GM21717 (cell line): ENCODE measurements at regions not wholly inside any gene's neighbourhood (a gene's known extent, or its start where the extent isn't known, plus 50 kb on each side); places are given as distances from the start of the nearest gene placed in this dataset.
A peak's percentile ranks its signal among the peaks of the same experiment; 100 is the strongest.
"Not testable (repeated sequence)": the region's sequence is repeated elsewhere in the genome, so short reads cannot be mapped to it uniquely, and the experiment has no call there.

Experiments used
- ATAC-seq: cut with Tn5 transposase; IDR thresholded peaks from one replicate; pipeline ENCODE4 v1.9.1; 2021; ENCODE audit warnings: mild to moderate bottlenecking, moderate library complexity; ENCODE audit not compliant: unreplicated experiment

DNA sequence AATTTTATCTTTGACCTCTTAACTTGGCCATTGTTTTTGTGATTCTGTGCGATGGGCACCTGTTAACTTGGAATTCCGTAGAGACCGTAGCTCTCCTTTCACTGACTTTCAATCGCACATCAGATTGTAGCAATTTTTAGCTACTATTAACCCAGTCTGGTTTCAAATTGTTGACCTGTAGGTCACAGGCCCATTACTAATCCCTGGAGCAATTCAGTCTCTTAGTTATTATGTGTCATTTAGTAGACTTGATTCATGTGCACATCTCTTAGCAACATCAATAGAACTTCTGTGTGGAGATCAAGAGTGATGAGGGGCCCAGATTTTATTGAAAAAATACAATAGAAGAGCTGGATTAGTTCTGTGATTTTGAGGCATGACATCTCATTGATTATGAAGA is 549.6 kb upstream of the SLC10A2 start:
- no peak for ATAC-seq

DNA sequence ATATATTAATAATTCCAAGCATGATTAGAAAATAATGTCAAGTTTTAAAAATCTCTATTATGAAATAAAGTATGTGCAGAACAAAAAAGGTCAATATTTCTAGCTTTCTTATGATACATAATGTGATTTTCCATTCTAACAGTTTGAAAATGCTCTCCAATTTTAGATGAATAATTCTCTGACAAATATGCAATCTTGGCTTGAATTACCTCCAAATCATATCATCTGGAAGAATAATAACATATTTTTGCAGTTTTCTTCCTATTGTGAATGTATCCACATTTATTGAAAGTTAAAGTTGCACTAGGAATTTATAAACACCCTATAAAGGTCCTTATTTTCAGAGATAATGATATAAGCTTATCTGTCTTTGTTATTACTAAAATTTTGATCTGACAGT is 548.5 kb upstream of the SLC10A2 start:
- ATAC-seq: no peak

DNA sequence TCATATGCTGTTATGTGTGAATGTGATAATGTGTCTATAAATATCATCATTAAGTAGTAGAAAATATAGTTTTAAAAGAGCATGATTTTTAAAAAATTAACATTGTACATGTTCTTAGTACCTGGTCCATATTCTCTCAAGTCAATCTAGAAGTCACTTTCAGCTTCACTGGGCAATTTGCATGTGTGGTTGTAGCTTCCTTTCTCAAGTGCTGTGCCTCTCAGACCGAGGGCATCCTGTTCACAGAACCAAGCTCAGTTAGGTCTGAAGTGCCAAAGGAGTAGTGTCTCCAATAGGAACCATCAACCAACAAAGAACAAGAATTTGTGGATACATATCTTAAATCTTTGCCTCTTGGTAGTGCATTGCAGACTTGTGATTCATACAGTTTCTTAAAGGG is 541.8 kb upstream of the SLC10A2 start:
- ATAC-seq: peak; percentile 72

GRCh38 chr13:103605546-103606326 is 539.5 kb upstream of the SLC10A2 start:
- ATAC-seq: no peak

GRCh38 chr13:103599870-103600269 is 533.7 kb upstream of the SLC10A2 start:
- not testable (repeated sequence) for ATAC-seq

DNA sequence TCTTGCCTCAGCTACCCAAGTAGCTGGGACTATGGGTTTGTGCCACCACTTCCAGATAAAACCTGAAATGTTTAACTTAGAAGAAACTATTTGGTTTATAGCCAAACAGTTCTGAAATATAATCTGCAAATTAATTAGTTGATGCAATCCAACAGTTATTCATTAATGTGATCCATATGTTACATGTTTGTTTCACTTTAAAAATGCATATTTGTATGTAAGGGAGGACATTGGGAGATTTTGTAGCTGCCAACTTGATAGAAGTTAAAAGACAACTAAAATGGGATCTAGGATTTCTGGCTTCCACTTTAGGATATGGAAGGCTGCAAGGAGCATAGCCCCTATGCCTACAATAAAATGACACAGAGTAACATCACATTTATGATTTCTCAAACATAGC is 532.5 kb upstream of the SLC10A2 start:
- no peak for ATAC-seq

- ATAC-seq: no peak
Observed at GRCh38 chr13:103573446-103573845, 507.2 kb upstream of the SLC10A2 start.

GRCh38 chr13:103568314-103568713 is 502.1 kb upstream of the SLC10A2 start:
- no peak for ATAC-seq

GRCh38 chr13:103557878-103558277 is 491.7 kb upstream of the SLC10A2 start:
- no peak for ATAC-seq

DNA sequence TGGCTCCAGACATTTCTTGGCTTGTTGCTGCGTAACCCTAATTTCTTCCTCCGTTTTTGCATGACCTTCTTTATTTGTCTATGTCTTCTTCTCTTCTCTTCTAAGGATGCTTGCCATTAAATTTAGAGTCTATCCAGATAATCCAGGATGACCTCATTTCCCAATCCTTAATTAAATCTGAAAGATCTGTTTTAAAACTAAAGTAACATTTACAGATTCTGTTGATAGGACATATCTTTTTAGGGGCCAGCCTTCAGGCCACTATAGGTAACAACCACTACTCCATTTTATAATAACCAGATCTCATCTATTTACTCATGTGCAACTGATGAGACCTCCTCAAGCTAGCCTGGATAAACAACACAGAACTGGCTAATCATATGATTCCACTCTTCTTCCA is 490.5 kb upstream of the SLC10A2 start:
- no peak for ATAC-seq

GRCh38 chr13:103547914-103548313 is 481.7 kb upstream of the SLC10A2 start:
- ATAC-seq: no peak

GRCh38 chr13:103546271-103546670 is 480.1 kb upstream of the SLC10A2 start:
- no peak for ATAC-seq

DNA sequence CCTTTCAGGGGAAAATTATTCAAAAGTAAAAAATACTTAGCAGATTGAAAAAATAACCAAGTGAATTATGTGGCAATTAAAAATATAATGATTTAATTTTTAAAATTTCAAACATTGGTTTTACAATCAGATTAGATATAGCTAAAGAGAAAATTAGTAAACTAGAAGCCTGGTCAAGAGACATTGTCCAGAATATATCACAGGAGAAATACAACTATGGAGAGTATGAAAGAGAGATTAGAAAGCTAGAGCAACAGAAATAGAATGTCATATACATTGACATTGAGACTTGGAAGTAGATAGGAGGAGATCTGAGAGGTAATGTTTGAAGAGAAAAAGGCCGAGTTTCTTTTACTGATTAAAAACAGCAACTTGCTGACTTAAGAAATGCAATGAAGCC is 476.4 kb upstream of the SLC10A2 start:
- no peak for ATAC-seq

DNA sequence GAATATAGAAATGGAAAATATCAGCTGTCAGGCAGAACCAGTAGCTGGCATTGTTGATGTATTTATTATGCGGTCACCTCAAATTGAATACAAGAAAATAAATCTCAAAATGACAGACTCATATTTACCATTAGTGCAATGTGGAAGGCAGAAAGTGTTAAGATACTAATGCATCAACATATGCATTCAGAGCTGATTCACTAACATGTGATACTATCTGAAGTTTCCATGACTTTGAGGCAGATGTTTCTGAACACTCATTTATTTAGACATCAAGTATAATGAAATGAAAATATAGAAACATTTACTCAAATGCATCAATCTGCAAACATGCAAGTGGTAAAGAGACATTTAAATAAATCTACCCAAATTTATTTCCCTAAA is 474.2 kb upstream of the SLC10A2 start:
- no peak for ATAC-seq

- ATAC-seq: no peak
Observed at GRCh38 chr13:103539721-103540381, 473.6 kb upstream of the SLC10A2 start.

GRCh38 chr13:103539265-103539664 is 473.0 kb upstream of the SLC10A2 start:
- no peak for ATAC-seq

- ATAC-seq: no peak
Observed at GRCh38 chr13:103537616-103538015, 471.4 kb upstream of the SLC10A2 start.

DNA sequence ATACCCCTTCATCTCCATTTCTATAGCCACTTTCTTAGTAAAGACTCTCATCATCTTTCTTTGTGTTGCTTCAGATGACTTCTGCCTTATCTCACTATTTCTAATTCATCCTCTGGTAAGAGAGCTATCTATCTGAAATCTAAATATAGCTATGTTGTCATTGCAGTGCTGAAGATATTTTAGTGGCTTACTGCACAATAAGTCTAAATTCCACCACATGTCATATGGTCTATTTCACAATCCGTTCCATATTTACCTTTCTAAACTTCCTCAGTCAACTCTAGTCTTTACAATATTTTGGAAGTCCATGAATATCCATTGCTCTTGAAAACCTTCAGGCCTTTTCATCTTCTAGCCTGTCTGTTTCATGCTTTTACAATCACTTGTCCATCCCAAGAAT is 465.1 kb upstream of the SLC10A2 start:
- no peak for ATAC-seq

GRCh38 chr13:103528437-103528836 is 462.2 kb upstream of the SLC10A2 start:
- no peak for ATAC-seq

- ATAC-seq: no peak
Observed at GRCh38 chr13:103525530-103525929, 459.3 kb upstream of the SLC10A2 start.

- ATAC-seq: no peak
Observed at GRCh38 chr13:103523858-103524257, 457.6 kb upstream of the SLC10A2 start.

DNA sequence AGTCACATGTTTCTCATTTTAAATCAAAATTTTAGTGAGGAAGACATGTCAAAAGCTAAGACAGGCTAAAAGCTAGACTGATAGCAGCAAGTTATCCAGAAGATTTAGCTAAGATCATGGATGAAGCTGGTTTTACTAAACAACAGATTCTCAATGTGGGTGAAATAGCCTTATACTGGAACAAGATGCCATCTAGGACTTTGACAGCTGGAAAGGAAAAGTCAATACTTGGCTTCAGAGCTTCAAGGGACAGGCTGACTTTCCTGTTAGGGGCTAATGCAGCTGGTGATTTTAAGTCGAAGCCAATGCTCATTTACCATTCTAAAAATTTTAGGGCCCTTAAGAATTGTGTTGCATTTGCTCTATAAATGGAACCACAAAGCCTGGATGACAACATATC is 455.3 kb upstream of the SLC10A2 start:
- ATAC-seq: no peak

GRCh38 chr13:103517768-103518102 is 451.5 kb upstream of the SLC10A2 start:
- ATAC-seq: no peak
